ENCODE measurements at regions not wholly inside any gene's neighbourhood (a gene's known extent, or its start where the extent isn't known, plus 50 kb on each side); places are given as distances from the start of the nearest gene placed in this dataset.
"Not testable (repeated sequence)": the region's sequence is repeated elsewhere in the genome, so short reads cannot be mapped to it uniquely, and the experiment has no call there.

DNA sequence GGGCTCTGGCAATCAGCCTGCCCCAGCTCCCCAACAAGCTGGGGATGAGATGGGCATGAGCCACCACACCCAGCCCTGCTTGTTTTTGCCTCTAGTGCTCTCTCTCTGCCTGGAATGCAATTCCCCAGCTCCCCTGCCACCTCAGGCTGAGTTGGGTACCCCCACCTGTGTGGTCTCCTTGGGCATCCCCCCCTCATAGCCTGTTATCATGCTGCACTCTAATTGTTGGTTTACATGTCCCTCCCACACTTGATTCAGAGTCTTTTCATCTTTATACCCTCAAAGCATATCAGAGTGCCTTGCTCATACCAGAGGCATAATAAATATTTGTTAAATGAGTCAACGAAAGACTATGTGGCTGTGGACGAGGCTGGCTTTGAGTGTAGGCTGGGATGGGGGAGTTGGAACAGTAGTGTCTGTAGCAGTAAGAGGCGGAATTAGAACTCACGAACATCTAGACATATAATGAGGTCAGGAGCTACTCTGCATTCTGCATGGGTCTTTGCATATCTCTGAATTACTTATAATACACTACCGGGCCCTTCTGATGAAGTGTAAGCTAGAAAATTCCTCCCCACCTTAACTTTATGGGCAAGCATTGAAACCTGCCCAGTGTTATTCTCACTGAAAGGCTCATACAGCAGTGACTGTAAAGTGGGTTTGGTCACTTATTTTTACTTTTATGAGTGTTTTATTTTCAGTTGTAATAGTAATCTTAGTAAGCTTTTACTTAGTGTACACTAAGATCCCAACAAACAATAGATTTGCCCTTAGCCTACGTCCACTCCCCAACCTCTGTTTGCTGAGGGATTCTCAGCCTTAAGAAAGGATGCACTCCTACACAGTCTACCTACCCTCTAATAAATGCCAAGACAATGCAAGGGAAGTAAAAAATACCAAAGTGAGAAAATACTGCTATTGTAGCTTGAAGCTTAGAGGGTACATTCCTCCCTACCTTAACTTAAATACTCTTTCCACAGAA, 58.7 kb downstream of the EDN1 start:
- no peak for DNase-seq

DNA sequence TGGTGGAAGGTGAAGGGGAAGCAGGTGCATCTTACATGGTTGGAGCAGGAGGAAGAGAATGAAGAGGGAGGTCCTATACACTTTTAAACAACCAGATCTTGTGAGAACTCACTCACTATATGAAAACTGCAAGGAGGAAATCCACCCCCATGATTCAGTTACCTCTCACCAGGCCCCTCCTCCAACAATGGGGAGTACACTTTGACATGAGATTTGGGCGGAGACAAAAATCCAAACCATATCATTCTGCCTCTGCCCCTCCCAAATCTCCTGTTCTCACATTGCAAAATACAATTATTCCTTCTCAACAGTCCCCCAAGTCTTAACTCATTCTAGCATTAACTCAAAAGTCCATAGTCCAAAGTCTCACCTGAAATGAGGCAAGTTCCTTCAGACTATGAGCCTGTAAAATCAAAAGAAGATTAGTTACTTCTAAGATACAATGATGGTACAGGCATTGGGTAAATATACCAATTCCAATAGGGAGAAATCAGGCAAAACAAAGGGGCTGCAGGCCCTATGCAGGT, 60.5 kb downstream of the EDN1 start:
- no peak for DNase-seq

DNA sequence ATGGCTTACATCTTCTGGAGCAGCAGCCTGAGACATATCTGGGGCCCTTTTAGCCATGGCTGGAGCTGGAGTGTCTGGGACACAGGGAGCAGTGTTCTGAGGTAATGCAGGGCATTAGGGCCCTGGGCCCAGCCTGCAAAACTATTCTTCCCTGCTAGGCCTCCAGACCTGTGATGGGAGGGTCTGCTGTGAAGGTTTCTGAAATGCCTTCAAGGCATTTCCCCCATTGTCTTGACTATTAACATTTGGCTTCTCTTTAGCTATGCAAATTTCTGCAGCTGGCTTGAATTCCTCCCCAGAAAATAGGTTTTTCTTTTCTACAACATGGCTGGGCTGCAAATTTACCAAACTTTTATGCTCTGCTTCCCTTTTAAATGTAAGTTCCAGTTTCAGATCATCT, 61.5 kb downstream of the EDN1 start:
- no peak for DNase-seq

DNA sequence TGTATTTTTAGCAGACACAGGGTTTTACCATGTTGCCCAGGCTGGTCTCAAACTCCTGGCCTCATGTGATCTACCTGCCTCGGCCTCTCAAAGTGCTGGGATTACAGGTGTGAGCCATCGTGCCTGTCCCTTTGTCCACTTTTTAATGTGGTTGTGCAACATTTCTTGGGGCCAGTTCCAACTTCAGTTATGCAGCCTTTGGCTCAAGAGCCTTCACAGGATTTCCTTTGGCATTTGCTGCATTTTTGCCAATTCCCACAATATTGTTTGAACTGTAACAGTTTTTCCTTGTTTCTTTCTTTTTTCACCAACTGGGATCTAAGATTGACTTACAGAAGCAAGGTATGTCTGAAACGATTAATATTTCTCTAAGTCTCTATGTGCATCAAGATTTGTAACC, 63.6 kb downstream of the EDN1 start:
- no peak for DNase-seq

DNA sequence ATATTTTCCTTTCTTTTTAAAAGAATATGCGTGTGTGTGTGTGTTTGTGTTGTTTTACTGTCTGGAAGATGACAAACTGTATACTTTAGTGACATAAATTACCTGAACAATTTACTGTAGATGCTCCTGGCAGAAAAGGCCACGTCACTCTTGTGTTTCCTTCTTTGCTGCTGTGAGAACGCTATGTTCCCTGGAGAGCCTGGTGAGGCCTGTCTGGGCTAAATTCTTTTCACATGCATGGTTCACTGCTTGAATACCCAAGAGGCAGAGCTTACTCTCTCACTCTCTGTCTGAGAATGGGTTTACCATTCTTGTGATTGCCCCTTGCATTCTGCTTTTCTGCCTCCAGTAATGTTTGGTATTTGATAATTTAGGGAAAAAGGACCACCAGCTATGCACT, 64.3 kb downstream of the EDN1 start:
- DNase-seq, result no peak

DNA sequence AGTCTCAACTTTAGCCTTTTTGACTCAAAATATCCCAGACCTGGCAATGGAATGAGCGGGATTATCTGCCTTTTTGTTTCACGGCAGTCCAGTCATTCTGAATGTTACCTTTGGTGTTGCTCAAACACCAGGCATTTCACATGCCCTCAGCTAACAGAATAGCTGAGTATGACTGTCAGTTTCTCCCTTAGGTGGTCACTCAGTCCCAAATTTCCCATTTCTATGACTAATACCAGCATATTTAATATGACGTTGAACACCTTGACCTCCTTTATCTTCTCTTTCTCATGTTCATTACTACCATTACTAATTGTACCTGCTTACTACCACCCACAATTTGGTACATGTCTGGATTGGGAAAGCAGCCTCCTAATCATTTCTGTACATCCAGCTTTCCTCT, 65.2 kb downstream of the EDN1 start:
- no peak for DNase-seq

DNA sequence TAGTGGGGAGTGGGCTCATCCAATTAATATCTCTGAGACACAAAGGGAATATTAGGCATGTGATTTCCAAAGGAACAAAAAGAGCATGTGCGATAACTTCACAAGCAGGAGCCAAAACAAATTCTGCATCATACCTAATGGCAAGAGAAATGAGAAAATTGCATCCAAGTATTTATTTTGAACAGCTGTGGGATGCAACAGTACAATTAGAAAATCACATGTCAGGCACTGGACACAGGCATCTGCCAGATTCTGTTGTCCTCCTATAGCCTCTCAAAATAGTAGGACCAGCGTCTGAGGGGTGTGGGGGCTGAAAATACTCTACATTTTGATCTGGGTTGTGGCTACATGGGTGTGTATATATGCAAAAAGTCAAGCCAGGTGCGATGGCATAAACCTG, 66.3 kb downstream of the EDN1 start:
- no peak for DNase-seq

DNA sequence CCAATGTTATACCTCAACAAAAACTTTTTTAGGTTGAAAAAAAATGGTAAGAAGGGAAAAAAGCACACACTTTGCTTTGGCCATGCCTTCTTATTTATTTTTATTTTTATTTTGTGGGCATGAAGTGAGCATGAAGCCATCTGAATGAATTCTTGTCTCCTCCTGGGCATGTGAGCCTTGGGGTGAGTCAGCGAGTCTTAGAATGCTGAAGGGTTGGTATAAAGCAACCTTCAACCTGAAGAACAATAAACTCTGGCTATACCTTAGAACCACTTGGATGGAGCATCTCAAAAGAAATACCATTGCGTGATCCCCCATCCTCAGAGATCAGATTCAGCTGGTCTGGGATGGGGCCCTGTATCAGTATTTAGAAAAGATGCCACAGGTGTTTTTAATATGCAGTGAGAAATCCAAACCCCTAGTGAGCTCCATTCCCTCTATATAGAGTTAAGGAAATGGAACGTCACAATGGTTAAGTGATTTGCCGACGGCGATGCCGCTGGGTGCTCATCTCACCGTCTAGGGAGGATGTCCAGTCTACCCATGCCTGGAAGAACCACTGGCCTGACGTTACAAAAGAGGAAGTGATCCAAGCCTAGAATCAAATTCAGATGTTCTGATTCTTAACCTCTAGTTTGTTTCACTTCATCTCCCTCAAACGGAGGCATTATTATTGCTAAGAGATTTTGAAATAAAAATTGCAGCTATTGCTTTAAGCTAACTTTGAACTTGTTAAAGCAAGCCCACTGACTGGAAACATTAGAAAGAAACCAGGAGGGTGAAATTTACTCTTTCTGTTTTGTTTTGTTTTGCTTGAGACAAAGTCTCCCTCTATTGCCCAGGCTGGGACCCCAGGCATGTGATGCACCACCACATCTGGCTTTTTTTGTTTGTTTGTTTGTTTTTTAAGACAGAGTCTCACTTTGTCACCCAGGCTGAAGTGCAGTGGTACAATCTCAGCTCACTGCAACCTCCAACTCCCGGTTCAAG, 67.1 kb downstream of the EDN1 start:
- no peak for DNase-seq

DNA sequence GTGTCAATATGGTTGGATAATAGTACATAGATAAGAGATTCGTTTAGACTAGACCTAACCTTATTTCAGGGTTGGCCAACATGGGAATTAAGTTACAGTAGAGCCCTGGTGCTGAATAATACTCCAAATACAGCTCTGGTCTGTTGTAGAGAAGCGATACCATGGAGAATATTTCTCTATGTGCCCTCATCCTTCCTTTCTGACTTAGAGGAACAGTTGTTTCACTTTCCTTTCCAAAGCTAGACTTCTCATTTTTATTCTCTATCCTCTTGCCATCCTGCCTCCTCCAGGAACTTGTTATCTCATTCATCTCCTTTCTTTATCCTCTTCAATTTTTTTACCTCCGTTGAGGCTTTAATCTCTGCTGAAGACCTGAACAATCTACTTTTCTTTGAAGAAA, 68.9 kb downstream of the EDN1 start:
- DNase-seq, result no peak

DNA sequence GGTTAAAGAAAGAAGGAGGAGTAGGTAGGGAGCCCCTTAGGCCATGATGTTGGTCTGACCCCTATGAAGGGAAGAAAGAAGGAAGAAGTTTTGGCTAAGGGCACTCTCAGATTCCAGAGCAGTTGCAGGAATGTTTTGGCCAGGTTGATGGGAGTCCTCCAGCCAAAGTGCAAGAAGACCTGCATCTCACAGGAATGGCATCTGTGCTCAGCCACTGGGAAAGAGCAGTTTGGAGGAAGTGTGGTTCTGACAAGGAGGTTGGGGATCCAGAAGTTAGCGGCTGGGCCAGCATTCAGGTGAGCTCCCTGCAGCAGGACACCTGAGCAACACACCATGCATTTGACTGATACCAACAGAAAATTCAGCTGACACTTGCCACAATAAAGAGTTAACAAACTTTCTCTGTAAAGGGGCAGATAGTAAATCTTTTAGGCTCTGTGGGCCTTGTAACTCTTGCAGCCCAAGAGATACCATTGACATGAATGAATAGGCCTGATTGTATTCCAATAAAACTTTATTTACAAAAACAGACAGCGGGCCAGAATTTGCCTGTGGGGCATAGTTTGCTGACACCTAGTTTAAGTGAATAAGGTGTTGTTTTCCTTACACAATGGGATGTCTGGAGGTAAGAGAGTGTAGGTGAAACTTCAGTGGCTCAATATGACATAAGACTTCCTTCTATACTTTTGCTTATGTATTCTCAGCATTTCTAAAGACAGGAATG, 71.0 kb downstream of the EDN1 start:
- no peak for DNase-seq

DNA sequence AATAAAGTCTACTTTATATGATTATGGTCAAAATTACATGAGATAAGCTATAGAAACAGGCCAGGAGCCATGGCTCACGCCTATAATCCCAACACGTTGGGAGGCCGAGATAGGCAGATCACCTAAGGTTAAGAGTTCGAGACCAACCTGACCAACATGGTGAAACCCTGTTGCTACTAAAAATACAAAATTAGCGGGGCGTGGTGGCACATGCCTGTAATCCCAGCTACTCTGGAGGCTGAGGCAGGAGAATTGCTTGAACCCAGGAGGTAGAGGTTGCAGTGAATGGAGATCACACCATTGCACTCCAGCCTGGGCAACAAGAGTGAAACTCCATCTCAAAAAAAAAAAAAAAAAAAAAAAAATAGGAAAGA, 73.1 kb downstream of the EDN1 start:
- DNase-seq, result not testable (repeated sequence)

DNA sequence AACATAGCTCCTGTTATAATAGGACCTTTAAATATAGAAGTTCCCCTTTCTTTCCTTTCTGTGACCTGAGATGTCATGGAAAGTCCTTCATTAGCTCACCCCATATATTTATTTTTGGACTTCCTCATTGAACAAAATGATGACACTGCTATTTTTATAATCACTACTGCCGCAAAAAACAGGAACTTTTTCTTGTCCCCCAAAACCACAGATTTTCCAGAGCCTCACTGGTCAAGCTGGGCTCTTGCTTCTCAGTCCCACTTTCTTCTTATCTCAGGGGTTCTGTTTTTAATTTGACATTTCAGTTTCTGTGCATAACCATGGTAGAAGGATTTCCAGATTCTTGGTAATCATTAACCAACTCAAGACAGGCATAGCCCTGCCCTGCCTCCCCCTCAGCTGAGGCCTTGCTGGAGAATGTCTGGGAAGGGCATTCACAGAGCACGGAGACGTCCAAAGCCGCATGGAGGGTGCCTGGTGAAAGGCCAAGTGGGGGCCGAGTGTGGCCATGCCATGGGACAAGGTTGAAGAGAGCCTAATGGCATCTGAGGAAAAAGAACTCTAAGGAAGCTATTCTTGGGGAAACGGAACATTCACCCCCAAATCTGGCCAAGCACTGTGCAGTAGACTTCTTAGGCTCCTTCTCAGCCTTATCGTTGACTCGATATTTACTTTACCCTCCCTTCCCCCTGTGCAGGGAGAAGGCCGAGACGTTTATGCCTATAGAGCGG, 73.7 kb downstream of the EDN1 start:
- no peak for DNase-seq

DNA sequence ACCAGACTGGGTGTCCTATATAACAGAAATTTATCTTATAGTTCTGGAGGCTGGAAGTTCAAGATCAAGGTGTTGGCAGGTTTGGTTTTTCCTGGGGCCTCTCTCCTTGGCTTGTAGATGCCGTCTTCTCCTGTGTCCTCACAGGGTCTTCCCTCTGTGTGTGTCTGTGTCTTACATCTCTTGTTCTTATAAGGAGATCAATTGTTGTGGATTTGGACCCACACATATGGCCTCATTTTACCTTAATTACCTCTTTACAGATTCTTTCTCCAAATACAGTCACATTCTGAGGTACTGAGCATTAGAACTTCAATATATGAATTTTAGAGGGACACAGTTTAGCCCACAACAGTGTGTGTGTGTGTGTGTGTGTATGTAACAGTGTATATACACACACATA, 74.5 kb downstream of the EDN1 start:
- no peak for DNase-seq

DNA sequence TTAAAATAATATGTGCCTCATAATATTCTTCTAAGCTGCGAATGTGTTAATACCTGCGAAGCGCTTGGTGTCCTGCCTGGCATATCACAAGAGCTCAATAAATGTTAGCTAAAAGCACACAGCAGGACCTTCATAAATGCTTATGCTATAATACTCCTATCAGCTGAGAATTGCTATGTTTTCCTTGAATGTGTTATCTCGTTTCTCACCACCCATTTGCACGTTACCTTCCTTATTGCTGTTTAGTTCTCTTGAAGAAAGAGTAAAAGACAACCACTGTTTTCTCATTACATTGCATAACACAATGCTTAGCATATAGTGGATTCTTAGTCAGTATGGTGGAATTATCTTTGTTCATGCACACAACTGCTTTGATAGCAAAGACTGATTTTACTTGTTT, 76.6 kb downstream of the EDN1 start:
- no peak for DNase-seq

DNA sequence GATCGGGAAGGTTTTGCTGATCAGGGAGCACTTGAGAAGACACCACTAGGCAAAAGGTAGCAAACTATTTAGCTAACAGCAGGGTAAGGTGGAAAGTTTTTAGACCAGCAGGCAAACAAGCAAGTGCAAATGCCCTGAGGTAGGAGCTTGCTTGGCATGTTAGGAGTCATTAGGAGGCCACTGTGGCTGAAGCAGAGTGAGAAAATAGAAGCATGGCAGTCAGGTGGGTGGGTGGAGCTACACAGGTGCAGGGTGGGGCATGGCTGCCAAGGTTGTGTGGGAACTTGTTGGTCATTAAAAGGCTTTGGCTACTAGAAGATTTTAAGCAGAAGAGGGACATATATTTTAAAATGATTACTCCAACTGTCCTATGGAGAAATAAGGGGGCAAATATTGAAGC, 77.3 kb downstream of the EDN1 start:
- DNase-seq, result no peak

DNA sequence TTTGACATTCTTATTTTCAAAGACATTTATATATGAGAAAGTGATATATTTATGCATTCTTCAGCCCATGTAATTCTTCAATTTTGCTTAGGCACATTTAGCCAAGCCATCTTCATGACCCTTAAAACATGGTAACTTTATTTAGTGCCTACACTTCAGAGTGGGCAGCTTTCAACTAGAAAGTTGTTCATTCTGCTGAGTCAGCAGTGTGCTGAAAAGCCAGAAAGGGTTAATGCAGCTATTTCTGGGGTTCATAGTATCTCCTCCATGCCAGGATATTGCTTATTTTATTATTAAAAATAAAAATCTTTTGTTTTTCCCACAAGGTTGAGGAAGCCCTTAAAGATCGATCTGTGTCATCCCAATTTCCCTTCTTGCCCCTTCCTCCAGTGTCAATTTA, 79.2 kb downstream of the EDN1 start:
- DNase-seq, result no peak

DNA sequence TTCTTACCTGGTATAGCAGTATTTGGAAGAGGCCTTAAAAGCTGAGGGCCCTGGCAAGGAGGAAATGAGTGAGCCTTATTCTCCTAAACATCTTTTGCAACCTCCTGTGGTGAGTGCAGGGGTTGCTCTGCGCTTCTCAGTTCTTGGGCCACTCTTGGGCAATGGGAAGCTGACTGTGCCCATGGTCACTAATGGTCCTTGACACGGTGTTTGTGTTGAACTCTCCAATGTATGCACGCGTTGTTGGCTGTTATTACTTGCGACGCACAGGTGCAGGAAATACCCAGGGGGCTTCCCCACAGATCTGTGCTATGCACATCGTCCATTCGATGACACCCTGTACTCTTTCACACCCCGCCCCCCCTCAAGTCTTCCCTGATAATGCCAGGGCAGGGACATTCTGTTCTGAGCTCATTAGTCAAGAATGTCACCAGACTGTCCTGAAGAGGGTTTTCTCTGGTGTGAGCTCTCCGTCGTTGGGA, 79.7 kb downstream of the EDN1 start:
- no peak for DNase-seq

DNA sequence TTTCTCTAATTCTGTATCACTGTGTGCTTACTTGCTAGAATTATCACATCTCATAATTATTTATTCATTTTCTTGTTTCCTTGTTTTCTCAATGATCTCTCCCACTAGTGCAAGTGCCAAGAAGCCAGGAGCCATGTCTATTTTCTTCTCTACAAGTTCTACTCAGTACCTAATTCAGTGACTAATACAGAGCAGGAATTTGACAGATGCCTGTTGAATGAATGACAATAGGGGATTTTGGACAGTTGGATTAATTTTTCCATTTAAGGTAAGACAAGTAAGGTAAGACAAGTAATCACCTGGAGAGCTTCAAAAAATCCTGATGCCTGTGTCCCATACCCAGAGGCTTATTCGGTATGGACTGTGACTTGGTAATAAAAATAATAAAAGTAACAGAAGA, 81.0 kb downstream of the EDN1 start:
- no peak for DNase-seq

DNA sequence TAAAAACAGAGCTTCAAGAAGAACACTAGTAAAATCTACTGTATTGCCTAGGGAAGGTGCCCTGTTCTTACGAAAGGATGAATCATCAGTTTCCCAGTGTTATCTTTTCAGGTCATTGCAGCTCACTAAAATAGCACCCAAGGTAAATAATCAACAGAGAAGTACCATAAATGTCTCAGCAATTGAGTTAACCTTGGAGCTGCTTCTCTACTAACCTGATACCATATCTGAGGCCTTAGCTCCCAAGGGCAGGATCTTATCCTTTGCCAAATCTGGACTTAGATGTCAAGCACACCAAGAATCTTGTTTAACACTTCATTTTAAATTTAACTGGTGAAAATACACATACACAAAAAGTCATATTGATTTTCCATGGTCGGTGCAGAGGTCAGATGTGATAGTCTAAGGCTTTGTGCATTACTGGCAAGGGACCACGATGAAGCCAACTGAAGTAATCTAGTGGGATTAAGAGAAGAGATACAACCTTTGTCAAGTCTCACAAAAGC, 81.5 kb downstream of the EDN1 start:
- DNase-seq, result no peak

DNA sequence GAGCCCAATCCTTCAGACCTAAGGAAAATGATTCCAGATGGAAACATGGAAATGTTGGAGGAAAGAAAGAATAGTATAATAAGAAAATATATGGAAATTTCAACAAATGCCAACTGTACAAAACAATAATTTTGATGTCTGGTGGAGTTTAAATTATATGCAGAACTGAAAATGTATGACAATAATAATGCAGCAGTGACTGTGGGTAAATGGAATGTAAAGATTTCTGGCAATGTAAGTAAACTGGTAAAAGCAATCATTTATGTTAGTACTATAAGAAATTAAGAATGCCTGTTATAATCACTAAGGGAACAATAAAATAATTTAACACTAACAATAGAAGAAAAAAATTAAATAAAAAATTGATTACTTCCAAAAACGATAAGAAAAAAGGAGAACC, 89.0 kb downstream of the EDN1 start:
- no peak for DNase-seq

DNA sequence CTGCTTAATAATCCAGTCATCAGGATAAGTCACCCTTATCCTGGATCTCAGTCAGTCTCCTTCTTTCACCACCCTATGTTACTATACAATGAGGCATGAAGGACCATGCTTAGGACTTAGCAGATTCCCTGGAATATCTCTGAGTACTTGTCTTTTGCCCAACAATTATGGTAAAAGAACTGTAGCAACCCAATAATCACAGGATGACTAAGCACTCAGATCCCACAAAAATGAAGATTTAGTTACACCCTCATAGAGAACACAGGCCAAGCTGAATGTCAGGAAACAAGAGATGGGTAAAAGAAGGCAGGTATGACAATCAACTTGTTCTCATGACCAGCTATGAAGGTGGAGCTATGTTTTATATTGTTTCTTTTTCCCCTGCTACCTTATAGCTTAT, 91.4 kb downstream of the EDN1 start:
- no peak for DNase-seq

DNA sequence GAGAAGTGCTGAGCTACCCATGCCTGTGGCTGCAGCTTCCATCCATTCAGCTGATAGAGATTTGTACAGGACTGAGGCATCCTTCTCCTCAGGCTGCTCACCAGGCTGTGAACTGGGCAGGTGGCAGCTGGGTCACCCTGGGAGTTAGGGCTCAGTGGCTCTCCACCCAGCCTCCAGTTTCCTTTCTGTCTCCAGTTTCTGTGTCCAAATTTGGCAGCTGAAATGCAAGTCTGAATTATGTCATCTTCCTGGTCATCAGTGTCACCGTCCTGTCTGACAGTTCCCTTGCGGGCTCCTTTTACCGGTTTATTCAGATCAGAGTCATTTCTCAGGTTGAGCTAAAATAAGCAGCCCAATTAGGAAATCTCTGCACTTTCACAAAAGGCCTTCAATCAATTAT, 93.3 kb downstream of the EDN1 start:
- no peak for DNase-seq
